Spleen (tissue), 7 donors: ENCODE measurements at regions not wholly inside any gene's neighbourhood (a gene's known extent, or its start where the extent isn't known, plus 50 kb on each side); places are given as distances from the start of the nearest gene placed in this dataset.

ENCODE experiments used
- POLR2A ChIP-seq, 3 donors: fragments of 450-650 bp; IDR thresholded peaks; one replicate each; pipeline ENCODE4 v1.5.1; 2017; ENCODE audit warnings: antibody characterized with exemption in 3 of 3, mild to moderate bottlenecking in 1 of 3
- POLR2AphosphoS5 ChIP-seq, 3 donors: sonication (generic); formaldehyde crosslinking; IDR thresholded peaks; one replicate each; pipeline ENCODE4 v1.5.1; 2017; ENCODE audit warnings: antibody characterized with exemption in 3 of 3
- TF ChIP-seq, protein P1 (sequence below), 11 experiments: fragments of 200-600 bp in 7 of 11; fragments of 450-650 bp in 4 of 11; sonication (generic) in 4 of 11; IDR thresholded peaks in 8 of 11; conservative IDR thresholded peaks in 3 of 11; 1 replicate in 7 of 11; 2 replicates in 4 of 11; pipeline versions ENCODE4 v1.4.0 to v1.8.0; 2016 to 2021; ENCODE audit warnings: antibody characterized with exemption in 11 of 11, inconsistent platforms in 4 of 11, mild to moderate bottlenecking in 1 of 11
- donor health status: DM: no; HTN: no; CAD: no; lungs with moderate emphysema.
- donor health status: DM: no; HTN: no; CAD: no.
- donor health status: DM: no; HTN: no; CAD: no.

- TF ChIP-seq, protein P1, sequence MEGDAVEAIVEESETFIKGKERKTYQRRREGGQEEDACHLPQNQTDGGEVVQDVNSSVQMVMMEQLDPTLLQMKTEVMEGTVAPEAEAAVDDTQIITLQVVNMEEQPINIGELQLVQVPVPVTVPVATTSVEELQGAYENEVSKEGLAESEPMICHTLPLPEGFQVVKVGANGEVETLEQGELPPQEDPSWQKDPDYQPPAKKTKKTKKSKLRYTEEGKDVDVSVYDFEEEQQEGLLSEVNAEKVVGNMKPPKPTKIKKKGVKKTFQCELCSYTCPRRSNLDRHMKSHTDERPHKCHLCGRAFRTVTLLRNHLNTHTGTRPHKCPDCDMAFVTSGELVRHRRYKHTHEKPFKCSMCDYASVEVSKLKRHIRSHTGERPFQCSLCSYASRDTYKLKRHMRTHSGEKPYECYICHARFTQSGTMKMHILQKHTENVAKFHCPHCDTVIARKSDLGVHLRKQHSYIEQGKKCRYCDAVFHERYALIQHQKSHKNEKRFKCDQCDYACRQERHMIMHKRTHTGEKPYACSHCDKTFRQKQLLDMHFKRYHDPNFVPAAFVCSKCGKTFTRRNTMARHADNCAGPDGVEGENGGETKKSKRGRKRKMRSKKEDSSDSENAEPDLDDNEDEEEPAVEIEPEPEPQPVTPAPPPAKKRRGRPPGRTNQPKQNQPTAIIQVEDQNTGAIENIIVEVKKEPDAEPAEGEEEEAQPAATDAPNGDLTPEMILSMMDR (IDR thresholded peaks at IDR 0.05 in 8 of 11, conservative IDR thresholded peaks at IDR 0.05 in 3 of 11), result no peak
- TF ChIP-seq POLR2AphosphoS5 (IDR thresholded peaks at IDR 0.05) (no peak), POLR2A (IDR thresholded peaks at IDR 0.05) (no peak)
Observed at GRCh38 chrX:530726-531610, 99.6 kb upstream of the SHOX start.
